ENCODE measurements at regions not wholly inside any gene's neighbourhood (a gene's known extent, or its start where the extent isn't known, plus 50 kb on each side); places are given as distances from the start of the nearest gene placed in this dataset.
"Not testable (repeated sequence)": the region's sequence is repeated elsewhere in the genome, so short reads cannot be mapped to it uniquely, and the experiment has no call there.

DNA sequence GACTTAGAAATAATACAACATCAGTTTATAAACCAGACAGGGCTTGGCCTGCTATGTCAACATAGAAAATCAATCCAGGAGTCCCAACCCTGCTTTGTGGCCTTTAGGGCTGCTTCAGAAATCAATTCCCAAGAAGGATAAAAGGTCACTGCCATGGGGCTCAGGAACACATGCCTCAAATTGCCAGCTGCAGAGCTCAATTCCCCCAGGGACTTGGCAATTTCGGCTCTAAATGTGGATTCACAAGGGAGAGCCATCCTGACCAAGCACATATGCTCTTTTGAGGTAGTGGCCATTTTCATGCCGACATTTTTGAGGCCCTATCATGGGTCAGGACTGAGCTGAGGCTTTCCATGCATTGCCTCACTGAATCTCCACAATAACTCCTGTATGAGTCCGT is 97.5 kb downstream of the SPDYE17 start:
- H3K9me3 Mint-ChIP-seq; H3K27ac Mint-ChIP-seq; H3K4me1 Mint-ChIP-seq; H3K36me3 Mint-ChIP-seq (ENCODE audit: low read depth); ATAC-seq; H3K4me3 Mint-ChIP-seq; DNase-seq: not testable (repeated sequence)
- H3K27me3 Mint-ChIP-seq = peaks cover 14% of the 10 kb centered on the region

- H3K36me3 Mint-ChIP-seq (ENCODE audit: low read depth); H3K27ac Mint-ChIP-seq; H3K9me3 Mint-ChIP-seq; H3K4me1 Mint-ChIP-seq; DNase-seq: not testable (repeated sequence)
- Mint-ChIP-seq H3K4me3 (peak overlapping the region; percentile 5), H3K27me3 (peaks cover 17% of the 10 kb centered on the region)
- peak; percentile 76 for ATAC-seq
Measured at GRCh38 chr7:76932957-76933356, 99.2 kb downstream of the SPDYE17 start.

GRCh38 chr7:76931441-76931840 is 100.7 kb downstream of the SPDYE17 start:
- not testable (repeated sequence) for H3K9me3 Mint-ChIP-seq; H3K4me3 Mint-ChIP-seq; DNase-seq; H3K4me1 Mint-ChIP-seq; H3K36me3 Mint-ChIP-seq (ENCODE audit: low read depth); H3K27ac Mint-ChIP-seq; ATAC-seq
- peaks cover 17% of the 10 kb centered on the region for H3K27me3 Mint-ChIP-seq

DNA sequence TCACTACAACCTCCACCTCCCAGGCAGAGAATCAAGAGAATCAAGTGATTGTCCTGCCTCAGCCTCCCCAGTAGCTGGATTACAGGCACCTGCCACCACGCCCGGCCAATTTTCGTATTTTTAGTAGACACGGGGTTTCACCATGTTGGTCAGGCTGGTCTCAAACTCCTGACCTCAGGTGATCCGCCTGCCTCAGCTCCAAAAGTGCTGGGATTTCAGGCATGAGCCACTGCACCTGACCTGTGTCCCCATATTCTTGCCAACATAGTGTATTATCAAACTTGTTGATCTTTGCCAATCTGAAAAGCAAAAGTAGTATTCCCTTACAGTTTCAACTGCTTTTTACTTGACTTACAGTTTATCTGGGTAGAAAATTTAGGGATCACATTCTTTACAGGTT is 101.7 kb downstream of the SPDYE17 start:
- H3K9me3 Mint-ChIP-seq; H3K27ac Mint-ChIP-seq; H3K4me3 Mint-ChIP-seq; ATAC-seq; H3K4me1 Mint-ChIP-seq; H3K36me3 Mint-ChIP-seq (ENCODE audit: low read depth); DNase-seq: not testable (repeated sequence)
- H3K27me3 Mint-ChIP-seq = peaks cover 17% of the 10 kb centered on the region

GRCh38 chr7:76928751-76929150 is 103.4 kb downstream of the SPDYE17 start:
- ATAC-seq; H3K9me3 Mint-ChIP-seq; H3K27ac Mint-ChIP-seq; DNase-seq; H3K36me3 Mint-ChIP-seq (ENCODE audit: low read depth); H3K4me3 Mint-ChIP-seq; H3K4me1 Mint-ChIP-seq: not testable (repeated sequence)
- peaks cover 16% of the 10 kb centered on the region for H3K27me3 Mint-ChIP-seq

DNA sequence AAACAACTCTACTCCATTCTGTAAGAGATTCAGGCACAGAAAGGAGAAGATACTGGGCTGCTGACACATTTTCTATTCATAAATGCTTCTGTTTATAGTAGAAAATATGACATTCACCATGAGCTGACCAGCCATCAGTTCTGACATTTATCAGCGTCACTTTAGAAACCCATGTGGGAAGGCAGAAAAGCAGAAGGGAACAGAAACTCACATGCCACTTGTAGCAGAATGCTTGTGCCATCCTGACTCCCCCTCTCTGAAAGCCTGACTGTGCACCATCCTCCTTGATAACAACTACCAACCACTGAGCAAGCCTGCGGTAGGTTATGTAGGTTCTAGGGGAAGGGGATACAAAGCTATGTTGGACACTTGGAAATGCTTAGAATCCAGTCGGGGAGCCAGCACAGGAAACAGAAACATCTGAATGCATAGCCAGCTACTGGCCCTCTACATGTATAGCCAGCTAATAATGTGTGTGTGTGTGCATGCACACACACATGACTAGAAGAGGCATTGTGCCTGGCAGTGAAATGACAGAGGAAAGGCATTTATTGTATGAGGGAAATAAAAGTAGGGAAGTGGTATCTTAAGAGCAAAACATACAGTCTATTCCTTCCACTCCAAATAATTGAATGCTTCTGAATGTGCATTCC is 104.3 kb downstream of the SPDYE17 start:
- H3K9me3 Mint-ChIP-seq; H3K4me3 Mint-ChIP-seq; H3K4me1 Mint-ChIP-seq; DNase-seq; H3K36me3 Mint-ChIP-seq (ENCODE audit: low read depth); ATAC-seq; H3K27ac Mint-ChIP-seq: not testable (repeated sequence)
- H3K27me3 Mint-ChIP-seq = peaks cover 15% of the 10 kb centered on the region

GRCh38 chr7:76926416-76926815 is 105.7 kb downstream of the SPDYE17 start:
- not testable (repeated sequence) for H3K27ac Mint-ChIP-seq; DNase-seq; H3K4me3 Mint-ChIP-seq; H3K9me3 Mint-ChIP-seq; H3K36me3 Mint-ChIP-seq (ENCODE audit: low read depth); ATAC-seq; H3K4me1 Mint-ChIP-seq
- H3K27me3 Mint-ChIP-seq = peaks cover 17% of the 10 kb centered on the region

DNA sequence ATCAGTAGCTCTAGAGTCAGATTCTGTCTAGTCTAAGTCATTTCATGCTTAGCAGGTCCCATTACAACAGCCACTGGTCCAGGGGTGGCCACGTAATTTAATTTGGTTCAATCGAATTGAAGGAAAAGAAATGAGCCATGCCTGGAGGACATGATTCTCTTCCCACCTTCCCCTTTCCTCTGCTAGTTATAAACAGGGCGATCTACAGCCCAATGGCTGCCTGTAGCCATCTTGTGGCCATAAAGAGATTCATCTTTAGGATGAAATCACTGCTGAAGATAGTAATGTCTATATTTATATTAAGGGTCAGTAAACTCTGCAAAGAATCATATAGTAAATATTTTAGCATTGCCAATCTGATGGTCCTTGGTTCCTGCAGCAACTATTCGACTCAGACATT is 107.4 kb downstream of the SPDYE17 start:
- not testable (repeated sequence) for H3K4me3 Mint-ChIP-seq; H3K36me3 Mint-ChIP-seq (ENCODE audit: low read depth); DNase-seq; H3K4me1 Mint-ChIP-seq; H3K27ac Mint-ChIP-seq; H3K9me3 Mint-ChIP-seq; ATAC-seq
- H3K27me3 Mint-ChIP-seq = peaks cover 16% of the 10 kb centered on the region

DNA sequence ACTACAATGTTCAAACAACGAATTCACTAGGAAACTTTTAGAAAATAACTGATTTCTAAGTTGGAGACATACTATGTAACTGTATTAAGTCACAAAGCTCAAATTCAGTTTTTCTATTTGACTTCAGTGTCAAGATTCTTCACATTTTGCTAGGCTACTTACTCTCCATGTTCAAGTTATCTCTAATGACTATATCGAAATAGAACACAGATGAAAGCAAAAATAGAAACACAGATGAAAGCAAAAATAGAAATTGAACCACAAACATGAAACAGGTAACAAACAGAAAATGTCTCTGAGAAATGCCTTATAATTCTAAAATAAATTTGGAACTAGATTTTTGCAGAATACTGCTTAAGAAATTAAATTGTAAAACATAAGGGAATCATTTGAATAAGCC is 113.5 kb downstream of the SPDYE17 start:
- not testable (repeated sequence) for ATAC-seq
- peaks cover 11% of the 10 kb centered on the region for H3K27me3 Mint-ChIP-seq

DNA sequence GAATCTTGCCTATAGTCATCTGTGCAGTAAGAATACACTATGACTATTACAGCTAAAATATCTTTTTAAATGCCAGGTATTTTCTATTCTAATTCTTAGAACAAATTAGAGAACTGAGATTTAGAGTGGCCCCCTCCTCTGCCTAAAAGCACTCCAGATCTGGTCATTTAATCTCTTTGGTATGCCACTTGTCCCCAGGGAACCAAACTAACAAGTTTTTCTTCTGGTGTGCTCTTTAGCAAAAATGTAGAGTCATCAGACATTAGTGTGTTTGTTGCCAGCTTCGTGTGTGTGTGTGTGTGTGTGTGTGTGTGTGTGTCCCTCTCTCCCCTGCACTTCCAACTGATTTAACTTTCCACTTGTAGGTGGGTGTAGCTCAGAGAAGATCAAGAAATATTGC is 117.8 kb downstream of the SPDYE17 start:
- H3K4me3 Mint-ChIP-seq; H3K36me3 Mint-ChIP-seq (ENCODE audit: low read depth); H3K27me3 Mint-ChIP-seq; H3K4me1 Mint-ChIP-seq; H3K27ac Mint-ChIP-seq; DNase-seq; H3K9me3 Mint-ChIP-seq; ATAC-seq: not testable (repeated sequence)

More for the DNA sequence above, 113.5 kb downstream of the SPDYE17 start:
- not testable (repeated sequence) for H3K4me1 Mint-ChIP-seq; H3K4me3 Mint-ChIP-seq; DNase-seq; H3K36me3 Mint-ChIP-seq (ENCODE audit: low read depth); H3K9me3 Mint-ChIP-seq; H3K27ac Mint-ChIP-seq

DNA sequence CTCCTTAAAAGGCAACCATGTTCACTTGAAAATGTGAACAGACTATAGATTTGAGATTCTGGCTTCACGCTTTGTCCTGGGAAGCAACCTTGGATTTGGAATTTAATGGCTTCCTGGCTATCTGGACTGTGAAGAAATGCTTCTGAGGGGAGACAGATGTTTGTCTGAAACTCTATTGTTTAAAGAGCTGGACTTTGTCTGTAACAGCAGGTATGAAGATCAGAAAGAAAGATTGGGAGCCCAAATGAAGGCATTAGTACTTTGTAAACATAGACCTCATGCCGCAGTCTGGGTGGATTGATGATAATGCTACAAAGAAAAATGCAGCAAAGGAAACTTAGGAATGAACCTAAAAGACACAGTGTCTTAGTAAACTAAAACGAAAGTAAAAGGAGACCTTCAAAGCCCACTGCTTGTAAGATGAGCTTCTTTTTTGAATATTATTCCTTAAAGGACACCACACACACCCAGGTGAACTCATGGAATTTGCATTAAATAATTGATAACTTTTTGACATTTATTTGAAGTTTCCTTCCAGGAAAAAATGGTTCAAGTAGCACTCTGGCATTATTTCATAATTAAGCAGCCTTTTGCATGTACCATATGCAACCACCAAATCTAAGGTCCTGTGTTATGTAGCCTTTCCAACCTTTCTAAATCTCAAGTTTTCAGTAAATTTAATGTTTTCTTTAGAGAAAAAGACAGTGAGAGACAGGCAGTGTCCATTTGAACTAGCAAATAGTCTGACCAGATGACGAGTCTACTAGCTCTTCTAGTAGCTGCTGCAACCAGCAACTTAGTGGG is 119.9 kb downstream of the SPDYE17 start:
- Mint-ChIP-seq H3K4me3 (peak overlapping the region; percentile 48), H3K27ac (peak overlapping the region; percentile 8)
- not testable (repeated sequence) for H3K36me3 Mint-ChIP-seq (ENCODE audit: low read depth); H3K27me3 Mint-ChIP-seq; H3K9me3 Mint-ChIP-seq; DNase-seq; H3K4me1 Mint-ChIP-seq; ATAC-seq

DNA sequence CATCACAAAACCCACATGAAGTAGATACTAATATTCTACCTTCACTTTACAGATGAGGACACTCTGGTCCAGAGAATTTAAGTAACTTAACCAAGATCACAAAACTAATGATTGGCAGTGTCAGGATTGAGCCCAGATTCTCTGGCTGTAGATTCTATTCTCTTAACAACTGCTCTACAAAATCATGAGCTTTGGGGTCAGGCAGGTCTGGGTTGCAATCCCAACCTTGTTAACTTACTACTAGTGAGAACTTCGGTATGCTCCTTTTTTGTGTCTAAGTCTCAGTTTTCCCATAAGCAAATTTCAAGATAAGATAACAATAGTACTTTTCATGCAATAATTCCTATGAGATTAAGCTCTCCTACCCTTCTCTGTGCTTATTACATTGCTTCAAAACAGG is 127.5 kb downstream of the SPDYE17 start:
- not testable (repeated sequence) for H3K9me3 Mint-ChIP-seq; H3K4me1 Mint-ChIP-seq; H3K27me3 Mint-ChIP-seq; ATAC-seq; DNase-seq; H3K4me3 Mint-ChIP-seq; H3K36me3 Mint-ChIP-seq (ENCODE audit: low read depth); H3K27ac Mint-ChIP-seq

DNA sequence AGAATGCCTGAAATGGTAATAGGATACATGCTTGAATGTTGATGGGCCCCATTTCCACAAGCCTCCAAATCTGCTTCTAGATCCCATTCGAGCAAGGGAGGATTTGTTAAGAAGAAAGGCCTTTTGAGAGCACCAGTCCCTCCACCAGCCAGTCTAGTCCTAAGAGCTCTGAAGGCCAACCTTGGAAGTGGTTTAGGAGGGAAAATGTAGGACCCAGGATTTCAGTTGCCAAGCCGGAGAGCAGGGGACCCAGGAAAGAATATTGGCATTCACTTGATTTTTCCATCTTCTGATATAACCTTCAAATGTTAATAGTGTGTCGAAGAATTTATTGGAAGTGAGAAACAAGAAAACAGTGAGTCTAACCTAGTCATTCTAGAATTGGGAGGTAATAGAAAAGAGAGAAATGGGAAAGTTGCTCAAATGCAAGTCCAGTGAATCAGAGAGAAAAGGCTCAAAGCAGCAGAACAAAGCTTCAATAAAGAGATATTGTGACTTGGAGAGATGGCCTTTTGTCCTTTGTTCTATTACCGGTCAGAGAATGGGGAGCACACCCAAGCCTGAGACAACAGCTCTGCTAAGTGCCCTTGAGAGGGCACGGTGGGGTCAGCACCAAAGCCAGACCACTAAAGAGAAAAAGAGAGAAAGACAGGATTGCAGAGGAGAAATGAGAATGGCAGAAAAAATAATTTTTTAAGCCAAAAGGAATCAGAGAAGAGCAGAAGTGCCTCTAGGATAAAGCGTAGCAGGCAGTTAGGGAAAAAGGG is 130.0 kb downstream of the SPDYE17 start:
- DNase-seq; H3K4me3 Mint-ChIP-seq; H3K9me3 Mint-ChIP-seq; H3K4me1 Mint-ChIP-seq; H3K27me3 Mint-ChIP-seq; H3K27ac Mint-ChIP-seq; H3K36me3 Mint-ChIP-seq (ENCODE audit: low read depth); ATAC-seq: not testable (repeated sequence)

DNA sequence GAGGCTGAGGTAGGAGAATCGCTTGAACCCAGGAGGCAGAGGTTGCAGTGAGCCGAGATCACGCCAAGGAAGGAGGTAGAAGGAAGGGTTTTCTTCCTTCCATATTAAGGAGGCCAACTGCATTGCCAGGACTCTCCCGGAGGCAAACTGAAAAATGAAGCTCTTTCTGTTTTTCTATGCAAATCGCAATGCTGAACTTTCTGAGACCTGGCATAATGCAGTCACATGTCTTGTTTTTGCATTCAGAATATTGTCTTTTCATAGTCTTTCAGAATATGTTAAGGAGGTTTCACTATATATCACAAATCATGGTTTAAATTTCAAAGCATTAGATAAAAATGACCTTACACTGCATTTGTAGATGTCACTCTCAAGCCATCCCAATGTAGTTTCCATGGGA is 133.4 kb downstream of the SPDYE17 start:
- H3K4me3 Mint-ChIP-seq; H3K36me3 Mint-ChIP-seq (ENCODE audit: low read depth); H3K27me3 Mint-ChIP-seq; ATAC-seq; DNase-seq; H3K27ac Mint-ChIP-seq; H3K9me3 Mint-ChIP-seq; H3K4me1 Mint-ChIP-seq: not testable (repeated sequence)

DNA sequence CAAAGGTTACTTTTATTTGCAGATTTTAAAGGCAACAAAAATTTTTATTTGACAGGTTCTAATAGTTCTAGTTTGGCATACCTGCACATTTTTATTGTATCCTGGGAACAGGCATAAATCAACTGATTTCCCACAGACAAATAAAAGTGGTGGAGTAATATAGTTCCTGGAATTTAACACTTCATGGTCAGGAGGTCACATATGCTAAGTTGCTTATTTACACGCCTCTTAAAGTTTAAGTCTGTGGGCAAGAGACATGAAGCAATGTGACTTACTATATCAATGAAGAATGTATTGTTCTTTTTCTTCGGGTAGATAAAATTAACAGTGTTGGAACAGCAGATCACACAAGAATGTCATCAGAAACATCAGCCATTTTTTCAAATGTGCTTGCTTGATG is 135.2 kb downstream of the SPDYE17 start:
- not testable (repeated sequence) for H3K4me1 Mint-ChIP-seq; DNase-seq; H3K27me3 Mint-ChIP-seq; H3K27ac Mint-ChIP-seq; H3K4me3 Mint-ChIP-seq; H3K36me3 Mint-ChIP-seq (ENCODE audit: low read depth); H3K9me3 Mint-ChIP-seq; ATAC-seq
